RPMI8226 (cell line): ENCODE measurements at regions not wholly inside any gene's neighbourhood (a gene's known extent, or its start where the extent isn't known, plus 50 kb on each side); places are given as distances from the start of the nearest gene placed in this dataset.
"Not testable (repeated sequence)": the region's sequence is repeated elsewhere in the genome, so short reads cannot be mapped to it uniquely, and the experiment has no call there.

ENCODE experiments used
- DNase-seq: peaks from one replicate; pipeline ENCODE4 v3.0.0-alpha.2; 2015

DNA sequence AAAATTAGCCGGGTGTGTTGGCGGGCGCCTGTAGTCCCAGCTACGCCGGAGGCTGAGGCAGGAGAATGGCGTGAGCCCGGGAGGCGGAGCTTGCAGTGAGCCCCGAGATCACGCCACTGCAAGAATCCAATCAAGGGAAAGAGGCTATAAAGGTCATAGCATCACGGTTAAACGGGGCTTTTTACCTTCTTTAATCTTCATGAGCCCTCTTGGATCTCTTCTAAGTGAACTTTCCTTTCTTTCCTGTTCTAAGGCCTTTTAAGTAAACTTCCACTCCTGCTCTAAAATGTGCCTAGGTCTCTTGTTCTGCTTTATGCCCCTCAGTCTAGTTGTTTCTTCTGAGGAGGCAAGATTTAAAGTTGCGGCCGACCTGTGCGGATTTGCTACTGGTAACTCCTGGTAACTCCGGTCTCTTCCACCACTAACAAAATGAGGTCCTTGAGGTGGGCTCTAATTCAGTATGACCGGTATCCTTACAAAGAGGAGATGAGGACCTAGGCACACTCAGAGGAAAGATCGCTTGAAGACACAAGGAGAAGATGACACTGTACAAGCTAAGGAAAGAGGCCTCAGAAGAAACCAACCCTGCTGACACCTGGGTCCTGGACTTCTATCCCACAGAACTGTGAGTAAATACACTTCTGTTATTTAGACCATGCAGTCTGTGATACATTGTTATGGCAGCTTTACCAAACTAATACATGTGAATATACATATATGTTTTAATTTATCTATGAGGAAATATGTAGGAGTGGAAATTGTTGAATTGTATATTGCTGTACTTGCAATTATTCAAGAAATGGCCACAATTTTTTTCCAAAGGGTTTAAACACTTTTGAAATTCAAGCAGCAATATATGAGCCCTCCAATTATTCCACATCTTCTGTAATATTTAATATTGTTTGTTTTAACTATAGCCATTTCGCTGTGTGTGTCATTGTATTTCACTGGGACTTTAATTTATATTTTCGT, 331.5 kb upstream of the CNTNAP2 start:
- peak; percentile 14 for DNase-seq

DNA sequence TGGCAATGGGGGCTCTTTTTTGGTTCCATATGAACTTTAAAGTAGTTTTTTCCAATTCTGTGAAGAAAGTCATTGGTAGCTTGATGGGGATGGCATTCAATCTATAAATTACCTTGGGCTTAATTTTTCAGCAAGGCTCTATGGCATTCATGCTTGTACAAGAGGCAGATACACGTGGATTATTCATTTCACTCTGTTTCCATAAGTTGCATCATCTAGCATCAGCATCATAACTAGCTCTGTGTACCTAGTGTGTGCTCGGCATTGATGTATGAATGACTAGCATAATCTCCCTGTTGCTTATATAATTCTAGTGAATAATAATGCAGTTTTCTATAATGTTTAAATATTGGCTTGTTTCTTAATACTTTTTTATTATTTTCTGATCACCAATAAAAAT, 335.2 kb upstream of the CNTNAP2 start:
- not testable (repeated sequence) for DNase-seq

DNA sequence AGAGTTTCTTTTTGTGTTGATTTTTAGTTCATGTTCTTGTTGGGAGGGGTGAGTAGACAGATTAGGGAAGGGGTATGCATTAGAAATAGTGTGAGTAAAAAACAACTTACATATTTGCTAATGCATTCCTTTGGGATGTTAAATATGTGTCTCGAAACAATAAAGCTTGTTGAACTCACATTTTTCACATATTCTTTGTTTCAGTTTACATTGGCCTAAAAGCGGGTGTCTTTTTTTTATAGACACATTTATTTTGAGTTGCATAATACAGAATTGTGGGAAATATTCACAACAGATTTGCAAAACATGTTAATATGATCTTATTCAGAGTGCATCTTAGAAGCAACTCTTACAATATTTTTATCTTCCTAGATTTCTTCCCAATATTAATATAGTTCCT, 337.5 kb upstream of the CNTNAP2 start:
- no peak for DNase-seq

DNA sequence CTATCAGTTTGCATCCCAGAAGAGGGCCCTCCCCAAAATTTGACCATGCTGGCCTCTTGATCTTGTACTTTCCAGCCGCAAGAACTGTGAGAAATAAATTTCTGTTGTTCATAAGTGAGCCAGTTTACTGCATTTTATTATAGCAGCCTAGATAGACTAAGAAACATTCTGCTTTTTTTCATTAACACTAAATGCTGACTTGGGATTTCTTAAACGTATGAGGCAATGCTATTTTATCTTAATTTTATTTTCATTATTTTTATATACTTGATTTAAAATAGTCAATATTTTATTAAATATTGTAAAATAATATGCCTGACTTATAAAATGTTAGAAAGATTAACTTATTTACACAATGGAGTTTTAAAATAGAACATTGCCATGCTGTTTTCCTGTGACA, 341.8 kb upstream of the CNTNAP2 start:
- DNase-seq = no peak

DNA sequence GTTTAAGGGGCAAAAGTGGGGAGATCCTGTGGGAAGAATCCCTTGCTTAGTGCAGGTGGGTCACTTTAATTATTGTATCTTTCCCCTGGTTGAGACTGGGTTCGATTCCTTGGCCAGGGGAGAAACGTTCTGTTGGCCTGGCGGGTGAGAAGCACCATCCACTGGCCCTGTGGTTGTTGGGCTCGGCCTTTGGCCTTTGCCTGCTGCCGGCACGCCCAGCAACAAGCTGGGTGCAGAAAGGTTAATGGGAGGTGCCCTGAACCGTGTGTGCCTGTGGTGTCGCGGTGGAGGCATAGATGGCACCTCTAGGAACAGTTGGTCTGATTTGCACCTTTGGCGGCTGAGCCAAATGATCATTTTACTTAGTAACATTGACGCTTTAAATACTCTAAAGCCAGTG, 363.6 kb upstream of the CNTNAP2 start:
- DNase-seq = no peak

DNA sequence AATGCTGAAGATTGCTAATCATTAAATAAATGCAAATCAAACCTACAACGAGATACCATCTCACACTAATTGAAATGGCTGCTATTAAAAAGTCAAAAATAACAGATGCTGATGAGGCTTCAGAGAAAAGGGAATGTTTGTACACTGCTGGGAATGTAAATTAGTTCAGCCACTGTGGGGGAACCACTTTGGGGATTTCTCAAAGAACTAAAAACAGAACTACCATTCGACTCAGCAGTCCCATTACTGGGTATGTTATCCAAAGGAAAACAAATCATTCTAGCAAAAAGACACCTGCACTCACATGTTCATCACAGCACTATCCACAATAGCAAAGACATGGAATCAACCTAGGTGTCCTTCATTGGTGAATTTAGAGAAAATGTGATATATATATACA, 379.0 kb upstream of the CNTNAP2 start:
- DNase-seq = no peak

DNA sequence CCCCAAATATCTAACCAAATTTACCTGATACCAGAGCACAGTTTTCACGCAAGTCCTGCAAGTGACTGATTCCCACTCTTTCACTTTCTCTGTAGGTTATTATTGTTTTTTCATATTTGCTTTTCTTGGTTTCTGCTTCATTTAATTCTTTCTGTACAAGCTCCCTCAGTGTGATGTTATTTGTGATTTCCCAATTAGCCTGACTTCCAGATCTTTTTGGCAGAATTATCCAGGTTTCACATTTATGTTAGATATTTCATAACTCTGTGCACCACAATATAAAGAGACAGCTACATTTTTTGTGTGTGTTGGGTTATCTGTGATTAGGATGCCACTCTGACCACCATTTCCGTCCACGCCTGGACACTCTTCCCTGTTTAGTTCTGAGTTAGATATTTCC, 381.5 kb upstream of the CNTNAP2 start:
- no peak for DNase-seq

DNA sequence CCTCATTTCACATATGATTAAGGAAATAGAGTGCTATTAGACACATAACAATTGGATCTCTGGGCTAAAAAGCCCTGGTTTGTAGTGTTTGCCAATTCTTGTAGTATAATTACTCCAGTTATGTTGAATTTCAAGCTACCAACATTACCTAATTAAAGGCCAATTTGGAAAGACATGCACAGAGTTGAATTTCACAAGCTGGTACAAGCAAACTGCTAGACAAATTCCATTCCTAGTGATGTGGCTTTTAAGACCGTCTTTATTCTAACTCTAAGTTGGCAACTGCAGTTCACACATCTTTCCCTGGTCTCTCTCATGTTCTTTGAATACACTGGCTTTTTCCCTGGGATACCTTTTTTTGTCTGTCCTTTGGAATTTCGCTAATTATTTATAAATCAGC, 384.1 kb upstream of the CNTNAP2 start:
- DNase-seq = no peak

DNA sequence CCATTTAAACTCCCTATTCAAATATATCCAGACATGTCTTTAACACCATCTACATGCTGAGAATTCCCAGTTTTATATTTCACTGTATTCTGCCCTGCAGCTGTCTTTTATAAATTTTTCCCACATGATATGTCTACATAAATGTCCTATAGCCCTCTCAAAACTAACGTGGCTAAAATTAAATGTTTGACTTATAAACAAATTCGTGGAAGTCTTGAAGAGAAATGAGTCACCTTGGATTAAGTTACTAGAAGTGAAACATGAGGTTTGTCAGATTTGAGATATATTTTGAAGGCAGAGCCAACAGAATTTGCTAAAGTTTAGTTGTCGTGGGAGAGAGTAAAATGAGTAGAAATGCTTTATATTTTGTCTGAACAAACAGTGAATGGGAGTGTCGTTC, 386.9 kb upstream of the CNTNAP2 start:
- no peak for DNase-seq

DNA sequence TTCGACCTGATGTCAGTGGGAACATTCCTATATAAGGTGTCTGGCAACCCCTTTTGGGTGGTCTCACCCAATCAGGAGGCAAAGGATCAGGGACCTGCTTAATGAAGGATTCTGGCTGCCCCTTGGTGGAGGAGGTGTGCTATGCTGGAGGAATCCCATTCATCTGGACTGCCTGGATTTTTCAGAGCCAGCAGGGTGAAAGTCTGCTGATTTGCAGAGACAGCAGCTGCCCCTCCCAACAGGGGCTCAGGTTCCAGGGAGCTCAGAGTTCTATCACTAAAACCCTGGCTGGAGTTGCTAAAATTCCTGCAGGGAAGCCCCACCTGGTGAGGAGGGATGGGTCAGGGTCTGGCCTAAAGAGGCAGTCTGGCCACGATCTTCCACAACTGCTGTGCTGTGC, 398.5 kb upstream of the CNTNAP2 start:
- no peak for DNase-seq

DNA sequence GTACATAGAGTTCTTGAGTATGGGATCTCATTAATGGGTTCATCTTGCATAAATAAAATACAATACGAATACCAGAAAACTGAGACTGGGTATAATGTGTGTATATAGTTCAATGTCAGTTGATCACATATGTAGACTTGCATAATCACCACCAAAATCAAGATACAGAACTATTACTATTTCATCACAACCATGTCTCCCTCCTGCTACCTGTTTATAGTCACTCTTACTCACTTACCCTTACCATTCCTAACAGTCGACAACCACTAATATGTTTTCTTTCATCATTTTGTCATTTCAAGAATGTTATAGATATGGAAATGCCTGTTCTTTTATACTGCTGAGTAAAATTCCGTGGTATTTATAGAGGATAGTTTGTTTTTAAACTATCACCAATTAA, 416.1 kb upstream of the CNTNAP2 start:
- DNase-seq = no peak

DNA sequence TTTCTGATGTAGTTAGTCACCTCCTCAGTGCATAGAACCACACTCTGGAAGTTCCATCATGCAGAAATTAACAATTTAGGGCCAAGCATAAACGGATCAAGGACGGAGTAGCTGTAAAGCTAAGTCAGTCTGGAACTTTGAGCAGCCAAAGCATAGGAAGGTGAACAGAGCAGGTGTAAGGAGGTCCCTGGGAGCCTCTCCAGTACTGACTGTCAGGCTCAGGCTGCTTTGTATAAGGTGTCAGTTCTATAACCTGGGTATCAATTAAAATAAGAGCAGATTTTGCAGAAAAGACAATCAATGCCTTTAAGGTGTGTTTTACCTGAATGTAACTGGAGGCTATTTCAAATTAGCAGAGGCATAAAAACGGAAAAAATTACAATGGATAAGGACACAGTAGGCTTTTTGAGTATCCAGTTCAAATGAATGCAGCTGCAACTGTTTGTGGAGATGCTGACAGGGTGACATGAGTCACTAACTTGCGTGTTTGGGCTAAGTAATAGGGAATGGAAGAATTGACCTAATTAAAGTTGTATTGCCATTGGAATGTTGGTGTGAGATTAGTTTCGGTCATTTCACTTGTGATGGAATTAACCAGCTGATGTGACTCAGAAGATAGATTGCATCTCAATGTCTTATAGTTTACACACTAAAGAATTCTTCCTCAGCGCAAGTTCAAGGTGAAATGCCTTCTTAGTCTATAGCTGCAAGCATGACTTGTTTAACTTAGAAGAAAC, 417.9 kb upstream of the CNTNAP2 start:
- no peak for DNase-seq

DNA sequence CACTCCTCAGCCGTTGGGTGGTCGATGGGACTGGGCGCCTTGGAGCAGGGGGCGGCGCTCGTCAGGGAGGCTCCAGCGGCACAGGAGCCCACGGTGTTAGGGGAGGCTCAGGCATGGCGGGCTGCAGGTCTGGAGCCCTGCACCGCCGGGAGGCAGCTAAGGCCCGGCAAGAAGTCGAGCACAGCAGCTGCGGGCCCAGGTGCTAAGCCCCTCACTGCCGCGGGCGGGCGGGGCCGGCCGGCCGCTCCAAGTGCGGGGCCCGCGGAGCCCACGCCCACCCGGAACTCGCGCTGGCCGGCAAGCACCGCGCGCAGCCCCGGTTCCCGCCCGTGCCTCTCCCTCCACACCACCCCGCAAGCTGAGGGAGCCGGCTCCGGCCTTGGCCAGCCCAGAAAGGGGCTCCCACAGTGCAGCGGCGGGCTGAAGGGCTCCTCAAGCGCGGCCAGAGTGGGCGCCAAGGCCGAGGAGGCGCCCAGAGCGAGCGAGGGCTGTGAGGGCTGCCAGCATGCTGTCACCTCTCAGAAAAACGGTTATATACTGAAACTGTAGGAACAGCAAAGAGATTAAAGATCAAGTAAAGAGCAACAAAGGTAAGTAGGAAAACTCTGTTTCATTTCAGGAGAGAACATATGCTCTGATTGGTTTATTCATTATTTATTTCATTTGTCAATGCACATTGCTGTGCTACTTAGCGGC, 419.0 kb upstream of the CNTNAP2 start:
- DNase-seq = not testable (repeated sequence)

DNA sequence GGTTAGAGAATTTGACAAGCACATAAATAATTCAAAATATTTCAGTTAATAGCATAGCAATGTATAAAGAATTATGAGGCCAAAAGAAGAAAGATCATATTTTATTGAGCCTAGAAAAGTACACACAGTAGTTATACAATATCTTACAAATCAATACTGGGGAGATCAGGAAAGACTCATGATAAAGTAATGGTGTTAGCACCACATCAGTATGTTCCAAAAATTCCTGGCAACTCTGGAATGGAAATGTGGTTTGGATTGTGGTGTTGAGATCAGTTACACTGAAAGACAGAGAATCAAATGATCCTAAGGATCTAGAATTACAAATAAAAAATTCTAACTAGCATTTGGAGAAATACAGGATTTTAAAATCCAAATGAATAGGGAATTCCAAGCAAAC, 420.5 kb upstream of the CNTNAP2 start:
- DNase-seq = no peak

DNA sequence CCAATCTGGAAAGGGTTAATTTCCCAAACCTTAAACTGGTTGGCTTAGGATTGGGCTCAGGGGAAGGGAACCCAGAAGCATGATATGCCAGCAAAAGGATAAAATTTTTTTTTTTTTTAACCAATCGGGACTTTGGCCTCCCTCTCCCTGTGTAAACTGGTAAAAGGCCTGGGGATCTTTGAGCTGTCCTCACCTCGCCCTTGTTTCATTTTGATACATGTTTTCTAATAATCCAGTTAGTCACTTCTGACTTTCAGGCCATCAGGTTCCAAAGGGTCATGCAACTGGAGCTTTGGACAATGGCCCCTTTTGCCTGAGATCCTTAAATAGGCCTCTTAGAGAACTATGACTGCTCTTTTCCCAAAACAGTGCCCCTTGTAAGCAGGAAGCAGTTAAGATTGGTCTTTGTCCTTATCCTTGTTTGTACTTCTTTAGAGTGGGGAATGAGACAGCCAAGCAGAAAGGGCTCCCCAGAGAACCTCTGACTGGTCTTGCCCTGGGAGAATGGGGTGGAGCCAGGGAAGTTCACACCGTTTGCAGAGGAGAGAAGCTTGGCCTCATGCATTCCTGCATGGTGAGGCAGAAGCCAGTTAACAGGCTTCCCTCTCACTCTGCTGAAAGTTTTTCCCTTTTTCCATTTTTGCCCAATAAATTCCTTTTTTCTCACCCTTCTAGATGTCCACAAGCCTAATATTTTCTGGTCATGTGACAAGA, 424.2 kb upstream of the CNTNAP2 start:
- no peak for DNase-seq

DNA sequence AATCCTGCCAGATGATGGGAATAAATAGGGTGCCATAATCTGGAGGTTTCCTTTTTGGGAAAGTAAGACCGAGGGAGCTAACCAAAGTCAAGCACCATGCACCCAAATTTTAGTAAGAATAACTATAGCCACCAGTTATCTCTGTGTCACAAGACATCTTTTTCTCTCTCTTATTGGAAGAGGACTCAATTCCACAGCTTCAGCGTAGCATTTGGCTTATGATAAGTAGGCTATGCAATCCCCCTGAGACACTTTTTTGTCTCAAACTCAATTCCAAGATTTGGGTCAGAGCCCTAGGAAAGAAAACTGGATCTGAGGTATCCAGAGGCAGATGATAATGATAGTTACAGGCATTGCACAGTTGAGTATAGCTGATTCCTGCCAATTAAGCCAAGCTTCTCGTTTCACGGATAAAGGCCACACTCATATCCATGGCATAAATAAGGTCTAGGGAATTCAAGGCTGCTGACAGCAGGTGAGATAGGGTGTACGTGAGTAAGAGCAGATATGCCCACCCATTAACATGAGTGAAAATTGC, 425.2 kb upstream of the CNTNAP2 start:
- no peak for DNase-seq

DNA sequence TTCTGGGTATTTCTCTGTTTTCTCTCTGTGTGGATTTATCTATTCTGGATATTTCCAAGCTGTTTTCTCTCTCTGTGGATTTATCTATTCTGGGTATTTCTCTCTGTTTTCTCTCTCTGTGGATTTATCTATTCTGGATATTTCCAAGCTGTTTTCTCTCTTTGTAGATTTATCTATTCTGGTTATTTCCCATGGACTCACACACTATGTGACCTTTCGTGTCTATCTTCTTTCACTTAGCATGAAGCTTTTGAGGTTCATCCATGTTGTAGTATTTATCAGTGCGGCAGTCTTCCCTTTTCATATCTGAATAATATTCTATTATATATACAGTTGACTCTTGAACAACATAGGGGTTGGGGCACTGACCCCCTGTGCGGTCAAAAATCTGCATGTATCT, 435.0 kb upstream of the CNTNAP2 start:
- DNase-seq = no peak

DNA sequence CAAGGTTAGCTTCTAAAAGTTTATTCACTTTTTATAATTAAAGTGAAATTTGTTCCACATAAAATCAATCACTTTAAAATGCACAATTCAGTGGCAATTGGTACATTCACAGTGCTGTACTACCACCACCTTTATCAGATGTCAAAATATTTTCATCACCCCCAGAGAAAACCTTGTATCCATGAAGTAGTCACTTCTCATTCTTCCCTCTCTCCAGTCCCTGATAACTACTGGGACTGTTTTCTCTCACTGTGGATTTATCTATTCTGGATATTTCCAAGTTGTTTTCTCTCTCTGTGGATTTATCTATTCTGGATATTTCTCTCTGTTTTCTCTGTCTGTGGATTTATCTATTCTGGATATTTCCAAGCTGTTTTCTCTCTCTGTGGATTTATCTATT, 435.4 kb upstream of the CNTNAP2 start:
- no peak for DNase-seq

DNA sequence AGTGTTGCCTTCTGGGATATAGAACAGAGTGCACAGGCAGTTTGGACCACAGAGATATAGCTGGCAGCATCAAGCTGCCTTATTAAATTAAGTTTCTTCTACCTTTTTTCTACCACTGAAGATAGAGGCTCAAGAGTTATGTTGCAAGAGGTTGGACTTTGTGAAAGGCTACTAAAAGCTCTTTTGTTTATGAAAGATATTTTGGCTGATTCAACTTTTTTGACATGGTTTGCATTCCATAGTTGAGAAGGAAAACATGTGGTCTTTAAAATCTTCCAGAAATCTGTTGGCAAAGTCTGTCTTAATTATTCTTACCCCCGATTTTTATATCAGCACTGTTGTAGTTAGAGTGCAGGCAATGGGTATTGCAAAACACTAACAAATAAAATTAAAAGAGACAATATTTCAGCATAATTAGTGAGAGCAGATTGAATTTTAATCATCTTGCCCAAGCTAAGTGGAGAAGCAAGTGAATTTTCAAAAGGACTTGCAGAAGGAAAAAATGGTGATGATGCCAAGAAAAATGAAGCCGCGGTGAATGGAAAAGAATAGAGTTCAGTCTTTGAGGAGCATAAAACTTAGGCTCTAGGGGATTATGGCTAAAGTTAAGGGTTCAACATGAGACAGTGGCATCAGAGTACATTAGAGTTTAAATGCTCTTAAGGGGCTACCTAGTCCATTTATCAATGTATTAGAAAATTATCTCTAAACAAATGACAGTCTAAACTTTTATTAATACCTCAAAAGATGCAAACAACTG, 450.9 kb upstream of the CNTNAP2 start:
- DNase-seq = no peak

DNA sequence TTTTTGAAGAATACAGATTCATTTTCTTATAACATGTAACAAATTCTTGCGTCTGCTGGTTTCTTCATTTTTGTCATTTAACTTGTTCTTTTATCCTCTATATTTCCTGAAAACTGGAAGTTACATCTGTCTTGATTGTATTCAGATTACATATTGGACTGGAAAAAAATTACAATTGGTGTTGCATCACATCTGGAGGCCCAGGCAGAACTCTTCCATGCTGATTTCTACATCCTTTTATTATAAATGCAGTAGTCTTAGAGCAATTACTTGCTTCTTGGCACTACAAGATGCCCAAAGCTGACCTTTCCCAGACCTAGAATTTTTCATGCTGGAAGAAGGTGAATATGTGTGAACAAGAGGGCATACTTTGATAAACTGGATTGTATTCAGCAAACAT, 460.9 kb upstream of the CNTNAP2 start:
- DNase-seq = no peak

DNA sequence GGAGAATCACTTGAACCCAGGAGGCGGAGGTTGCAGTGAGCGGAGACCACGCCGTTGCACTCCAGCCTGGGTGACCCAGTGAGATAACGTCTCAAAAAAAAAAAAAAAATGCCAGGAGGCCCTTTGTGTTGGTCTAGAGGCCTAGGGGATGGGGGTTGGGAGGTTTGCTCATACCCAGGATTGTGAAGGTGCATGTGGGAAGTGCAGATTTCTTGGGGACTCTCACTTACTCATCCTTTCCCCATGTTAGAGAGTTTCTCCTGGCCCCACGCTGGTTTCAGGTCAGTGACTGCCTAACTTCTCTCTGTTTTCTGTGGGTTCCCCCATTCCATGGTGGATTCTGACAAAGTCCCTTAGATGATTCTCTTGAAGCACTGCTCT, 471.5 kb upstream of the CNTNAP2 start:
- DNase-seq = no peak
